Esophagus squamous epithelium (tissue), 4 donors: ENCODE measurements at regions not wholly inside any gene's neighbourhood (a gene's known extent, or its start where the extent isn't known, plus 50 kb on each side); places are given as distances from the start of the nearest gene placed in this dataset.

Experiments used
- CTCF ChIP-seq, 6 experiments: fragments of 450-650 bp in 4 of 6; fragments of 200-600 bp in 2 of 6; sonication (generic) in 2 of 6; IDR thresholded peaks; one replicate each; pipeline ENCODE4 v1.5.1; 2016 to 2019; ENCODE audit warnings: antibody characterized with exemption in 6 of 6, mild to moderate bottlenecking in 4 of 6, moderate library complexity in 4 of 6
- POLR2A ChIP-seq, 4 donors: fragments of 450-650 bp; IDR thresholded peaks; one replicate each; pipeline ENCODE4 v1.6.1; 2017; ENCODE audit warnings: antibody characterized with exemption in 4 of 4, mild to moderate bottlenecking in 4 of 4, moderate library complexity in 3 of 4

GRCh38 chr4:55756208-55756607 lies 63.4 kb upstream of the EXOC1L start:
- TF ChIP-seq CTCF (IDR thresholded peaks at IDR 0.05), result no peak
- TF ChIP-seq POLR2A (IDR thresholded peaks at IDR 0.05), result no peak
